Upper lobe of right lung (tissue), 1 donor: ENCODE measurements at regions not wholly inside any gene's neighbourhood (a gene's known extent, or its start where the extent isn't known, plus 50 kb on each side); places are given as distances from the start of the nearest gene placed in this dataset.

ENCODE experiments used
- ATAC-seq: fragments of 200-7000 bp; cut with Tn5 transposase; one replicate; pipeline ENCODE4 v1.9.1; 2020; ENCODE audit warnings: mild to moderate bottlenecking, moderate library complexity
- DNase-seq: peaks from one replicate; pipeline ENCODE4 v3.0.0-alpha.2; 2020
- H3K27ac ChIP-seq: fragments of 200-600 bp; one replicate; pipeline ENCODE4 v1.8.0; 2022
- H3K27me3 ChIP-seq: fragments of 200-600 bp; one replicate; pipeline ENCODE4 v1.8.0; 2022; ENCODE audit warnings: mild to moderate bottlenecking
- H3K36me3 ChIP-seq: fragments of 200-600 bp; one replicate; pipeline ENCODE4 v1.8.0; 2022
- H3K4me1 ChIP-seq: fragments of 200-600 bp; one replicate; pipeline ENCODE4 v1.8.0; 2022
- H3K4me3 ChIP-seq: fragments of 200-600 bp; one replicate; pipeline ENCODE4 v1.8.0; 2022; ENCODE audit warnings: mild to moderate bottlenecking
- H3K9me3 ChIP-seq: fragments of 200-600 bp; one replicate; pipeline ENCODE4 v1.8.0; 2022
- intact Hi-C: fragments of 100-400 bp; cut with DNase I; formaldehyde crosslinking; loops from one replicate; pipeline ENCODE4 v1.11.0; 2022
- TF ChIP-seq, protein P1 (sequence below): fragments of 200-600 bp; IDR thresholded peaks from one replicate; pipeline ENCODE4 v1.8.0; 2022; ENCODE audit warnings: antibody characterized with exemption
- donor health status: DM: no; HTN: yes; CAD: no; lungs with severe emphysema.

DNA sequence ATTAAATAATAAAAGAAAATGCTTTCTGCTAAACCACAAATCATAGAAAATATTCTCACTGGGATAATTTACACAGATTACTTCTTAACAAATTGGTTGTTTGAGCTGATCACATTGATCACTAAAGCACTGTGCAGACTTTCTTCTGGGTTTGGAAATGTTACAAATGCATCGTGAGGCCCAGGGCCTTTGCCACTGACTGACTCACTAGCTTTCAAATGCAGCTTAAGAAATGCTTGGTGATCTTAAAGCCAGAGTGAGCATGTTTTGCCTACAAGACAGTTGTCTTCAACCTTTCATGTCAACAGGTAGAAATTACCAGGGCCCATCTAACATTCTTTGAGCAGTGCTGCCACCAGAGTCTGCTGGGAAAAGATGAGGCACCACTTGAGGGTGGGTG, 252.3 kb upstream of the ADRA1B start:
- no peaks in the 10 kb centered on the region for H3K36me3 ChIP-seq
- no peaks in the 10 kb centered on the region for H3K9me3 ChIP-seq
- DNase-seq (no peak), ATAC-seq (no peak)
- TF ChIP-seq, protein P1, sequence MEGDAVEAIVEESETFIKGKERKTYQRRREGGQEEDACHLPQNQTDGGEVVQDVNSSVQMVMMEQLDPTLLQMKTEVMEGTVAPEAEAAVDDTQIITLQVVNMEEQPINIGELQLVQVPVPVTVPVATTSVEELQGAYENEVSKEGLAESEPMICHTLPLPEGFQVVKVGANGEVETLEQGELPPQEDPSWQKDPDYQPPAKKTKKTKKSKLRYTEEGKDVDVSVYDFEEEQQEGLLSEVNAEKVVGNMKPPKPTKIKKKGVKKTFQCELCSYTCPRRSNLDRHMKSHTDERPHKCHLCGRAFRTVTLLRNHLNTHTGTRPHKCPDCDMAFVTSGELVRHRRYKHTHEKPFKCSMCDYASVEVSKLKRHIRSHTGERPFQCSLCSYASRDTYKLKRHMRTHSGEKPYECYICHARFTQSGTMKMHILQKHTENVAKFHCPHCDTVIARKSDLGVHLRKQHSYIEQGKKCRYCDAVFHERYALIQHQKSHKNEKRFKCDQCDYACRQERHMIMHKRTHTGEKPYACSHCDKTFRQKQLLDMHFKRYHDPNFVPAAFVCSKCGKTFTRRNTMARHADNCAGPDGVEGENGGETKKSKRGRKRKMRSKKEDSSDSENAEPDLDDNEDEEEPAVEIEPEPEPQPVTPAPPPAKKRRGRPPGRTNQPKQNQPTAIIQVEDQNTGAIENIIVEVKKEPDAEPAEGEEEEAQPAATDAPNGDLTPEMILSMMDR = no peak
- intact Hi-C loops = no loop called here
- H3K4me3 ChIP-seq = no peak overlapping the region
- no peak overlapping the region for H3K27ac ChIP-seq
- no peaks in the 10 kb centered on the region for H3K4me1 ChIP-seq
- no peaks in the 10 kb centered on the region for H3K27me3 ChIP-seq

DNA sequence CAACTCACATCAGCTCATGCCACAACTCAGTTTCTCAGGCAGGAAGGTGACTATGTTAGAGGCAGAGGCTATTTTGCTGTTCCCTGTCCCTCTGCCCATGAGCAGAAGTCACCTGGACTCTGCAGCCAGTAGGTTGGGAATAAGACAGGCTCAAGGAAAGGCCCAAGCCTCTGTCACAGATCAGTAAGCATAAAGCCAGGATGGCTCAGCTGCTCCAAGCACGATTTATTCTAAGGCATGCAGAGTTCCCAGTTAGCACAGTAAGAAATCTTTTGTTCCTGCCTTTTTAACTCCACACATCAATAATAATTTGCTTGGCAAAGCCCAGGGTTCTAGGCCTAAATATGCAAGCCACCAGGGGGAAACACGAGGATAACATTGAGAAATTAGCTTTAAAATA, 249.0 kb upstream of the ADRA1B start:
- H3K9me3 ChIP-seq = no peaks in the 10 kb centered on the region
- ATAC-seq = no peak
- no peak overlapping the region for H3K4me3 ChIP-seq
- DNase-seq = no peak
- intact Hi-C loops = no loop called here
- TF ChIP-seq, protein P1 = no peak
- no peak overlapping the region for H3K27ac ChIP-seq
- no peaks in the 10 kb centered on the region for H3K4me1 ChIP-seq
- H3K36me3 ChIP-seq = no peaks in the 10 kb centered on the region
- no peaks in the 10 kb centered on the region for H3K27me3 ChIP-seq

DNA sequence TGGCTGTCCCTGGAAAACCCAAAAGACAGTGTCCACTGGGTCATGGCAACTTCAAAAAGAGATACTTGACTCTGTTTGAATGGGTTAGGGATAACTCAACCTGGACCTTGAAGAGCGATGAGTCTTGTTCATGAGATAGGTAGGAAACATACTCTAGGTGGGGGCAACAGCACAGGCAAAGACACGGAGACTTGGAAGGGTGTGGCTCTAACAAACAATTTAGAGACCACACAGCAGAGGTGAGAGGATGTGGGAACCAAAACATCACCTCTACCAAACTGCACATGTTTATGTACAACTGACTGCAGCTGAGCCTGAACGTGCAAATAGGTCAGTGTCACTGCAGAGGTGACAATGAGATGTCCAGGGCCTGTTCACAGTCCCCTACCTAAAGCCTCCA, 247.7 kb upstream of the ADRA1B start:
- intact Hi-C loops = no loop called here
- Histone ChIP-seq H3K9me3 (no peaks in the 10 kb centered on the region), H3K27me3 (no peaks in the 10 kb centered on the region), H3K4me3 (no peak overlapping the region), H3K4me1 (no peaks in the 10 kb centered on the region), H3K27ac (no peak overlapping the region), H3K36me3 (no peaks in the 10 kb centered on the region)
- ATAC-seq (no peak), DNase-seq (no peak)
- TF ChIP-seq, protein P1 = no peak

DNA sequence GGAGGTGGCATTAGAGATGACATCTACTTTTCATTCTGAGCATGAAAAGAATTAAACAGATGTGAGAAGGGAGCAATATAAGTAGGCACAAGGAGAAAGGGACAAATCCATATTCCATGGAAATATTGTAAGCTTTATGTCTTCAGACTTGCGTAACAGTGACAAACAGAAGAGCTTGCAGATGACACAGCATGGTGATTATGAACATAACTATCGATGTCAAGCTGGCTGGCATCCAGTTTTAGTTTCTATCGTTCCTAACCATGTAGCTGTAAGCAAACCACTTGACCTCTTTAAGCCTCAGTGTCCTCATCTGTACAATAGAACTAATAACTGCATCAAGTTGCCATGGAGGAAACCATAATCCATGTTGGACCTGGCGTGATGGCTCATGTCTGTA, 246.7 kb upstream of the ADRA1B start:
- Histone ChIP-seq H3K9me3 (no peaks in the 10 kb centered on the region), H3K4me3 (no peak overlapping the region), H3K27ac (no peak overlapping the region), H3K27me3 (no peaks in the 10 kb centered on the region), H3K36me3 (no peaks in the 10 kb centered on the region), H3K4me1 (no peaks in the 10 kb centered on the region)
- intact Hi-C loops = no loop called here
- TF ChIP-seq, protein P1 = no peak
- ATAC-seq = no peak
- no peak for DNase-seq

DNA sequence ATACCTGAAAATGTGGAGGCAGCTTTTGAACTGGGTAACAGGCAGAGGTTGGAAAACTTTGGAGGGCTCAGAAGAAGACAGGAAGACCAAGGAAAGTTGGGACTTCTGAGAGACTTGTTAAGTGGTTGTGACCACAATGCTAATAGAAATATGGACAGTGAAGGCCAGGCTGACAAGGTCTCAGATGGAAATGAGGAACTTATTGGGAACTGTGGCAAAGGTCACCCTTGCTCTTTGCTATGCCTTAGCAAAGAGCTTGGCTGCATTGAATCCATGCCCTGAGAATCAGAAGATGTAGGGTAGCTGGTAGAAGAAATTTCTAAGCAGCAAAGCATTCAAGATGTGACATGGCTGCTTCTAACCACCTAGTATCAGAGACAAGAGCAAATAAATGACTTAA, 244.4 kb upstream of the ADRA1B start:
- H3K36me3 ChIP-seq = no peaks in the 10 kb centered on the region
- DNase-seq (no peak), ATAC-seq (no peak)
- no peak overlapping the region for H3K27ac ChIP-seq
- H3K9me3 ChIP-seq = no peaks in the 10 kb centered on the region
- TF ChIP-seq, protein P1 = no peak
- H3K27me3 ChIP-seq = no peaks in the 10 kb centered on the region
- no peak overlapping the region for H3K4me3 ChIP-seq
- intact Hi-C loops = no loop called here
- no peaks in the 10 kb centered on the region for H3K4me1 ChIP-seq

DNA sequence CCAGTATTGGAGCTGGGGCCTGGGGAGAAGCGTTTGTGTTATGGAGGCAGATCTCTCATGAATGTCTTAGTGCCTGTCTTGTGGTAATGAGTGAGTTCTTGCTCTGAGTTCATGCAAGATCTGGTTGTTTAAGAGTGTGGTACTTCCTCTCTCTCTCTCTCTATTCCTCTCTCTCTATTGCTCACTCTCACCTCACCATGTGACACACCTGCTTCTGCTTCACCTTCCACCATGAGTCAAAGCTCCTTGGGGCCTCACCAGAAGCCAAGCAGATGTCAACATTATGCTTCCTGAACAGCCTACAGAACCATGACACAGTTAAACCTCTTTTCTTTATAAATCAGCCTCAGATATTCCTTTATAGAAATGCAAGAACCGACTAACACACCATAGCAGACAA, 242.7 kb upstream of the ADRA1B start:
- H3K36me3 ChIP-seq = no peaks in the 10 kb centered on the region
- H3K4me1 ChIP-seq = no peaks in the 10 kb centered on the region
- H3K27me3 ChIP-seq = no peaks in the 10 kb centered on the region
- DNase-seq (no peak), ATAC-seq (no peak)
- TF ChIP-seq, protein P1 = no peak
- no peaks in the 10 kb centered on the region for H3K9me3 ChIP-seq
- no peak overlapping the region for H3K4me3 ChIP-seq
- no peak overlapping the region for H3K27ac ChIP-seq
- intact Hi-C loops = no loop called here
